Right lobe of liver (tissue), 4 donors: ENCODE measurements at regions not wholly inside any gene's neighbourhood (a gene's known extent, or its start where the extent isn't known, plus 50 kb on each side); places are given as distances from the start of the nearest gene placed in this dataset.

Experiments used
- POLR2A ChIP-seq: fragments of 450-650 bp; IDR thresholded peaks from one replicate; pipeline ENCODE4 v1.6.1; 2017; ENCODE audit warnings: antibody characterized with exemption, mild to moderate bottlenecking
- TF ChIP-seq, protein P1 (sequence below), 4 donors: fragments of 200-600 bp in 3 of 4; fragments of 450-650 bp in 1 of 4; IDR thresholded peaks; one replicate each; pipeline versions ENCODE4 v1.5.1 to v1.8.0; 2016 to 2022; ENCODE audit warnings: antibody characterized with exemption in 4 of 4, mild to moderate bottlenecking in 2 of 4
- donor health status: DM: no; HTN: no; CAD: no.
- donor health status: DM: no; HTN: no; CAD: no.
- donor health status: DM: no; HTN: yes; CAD: no.

DNA sequence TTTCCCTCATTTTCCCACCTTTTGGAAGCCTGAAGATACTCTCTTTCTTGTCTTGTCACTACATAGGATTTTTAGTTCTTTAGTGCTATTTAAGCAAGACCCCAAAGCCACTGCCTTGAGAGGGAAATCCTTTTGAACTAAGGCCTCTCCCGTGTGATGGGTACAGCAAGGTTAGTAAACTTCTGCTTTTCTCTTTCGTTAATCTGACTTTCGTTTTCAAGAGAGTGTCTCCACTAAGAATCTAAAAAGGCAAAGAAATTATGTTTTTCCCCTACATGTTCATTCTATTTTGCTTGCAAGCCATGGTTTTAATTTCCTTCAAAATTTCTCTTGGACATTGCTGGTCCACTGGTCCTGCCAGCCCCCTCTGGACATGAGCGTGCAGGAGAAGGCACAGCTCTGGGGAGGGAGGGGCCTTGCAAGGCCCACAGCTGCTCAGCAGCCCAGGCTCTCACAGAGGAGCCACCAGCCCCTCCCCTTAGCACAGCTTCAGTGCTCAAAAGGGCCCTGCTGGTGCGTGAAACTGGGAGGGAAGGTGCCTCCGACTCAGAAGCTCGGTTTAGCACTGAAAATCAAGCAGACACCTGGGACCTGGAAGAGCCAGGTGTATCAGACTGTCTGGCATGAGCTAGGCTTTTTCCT lies 210.9 kb upstream of the GALNT2 start:
- TF ChIP-seq, protein P1, sequence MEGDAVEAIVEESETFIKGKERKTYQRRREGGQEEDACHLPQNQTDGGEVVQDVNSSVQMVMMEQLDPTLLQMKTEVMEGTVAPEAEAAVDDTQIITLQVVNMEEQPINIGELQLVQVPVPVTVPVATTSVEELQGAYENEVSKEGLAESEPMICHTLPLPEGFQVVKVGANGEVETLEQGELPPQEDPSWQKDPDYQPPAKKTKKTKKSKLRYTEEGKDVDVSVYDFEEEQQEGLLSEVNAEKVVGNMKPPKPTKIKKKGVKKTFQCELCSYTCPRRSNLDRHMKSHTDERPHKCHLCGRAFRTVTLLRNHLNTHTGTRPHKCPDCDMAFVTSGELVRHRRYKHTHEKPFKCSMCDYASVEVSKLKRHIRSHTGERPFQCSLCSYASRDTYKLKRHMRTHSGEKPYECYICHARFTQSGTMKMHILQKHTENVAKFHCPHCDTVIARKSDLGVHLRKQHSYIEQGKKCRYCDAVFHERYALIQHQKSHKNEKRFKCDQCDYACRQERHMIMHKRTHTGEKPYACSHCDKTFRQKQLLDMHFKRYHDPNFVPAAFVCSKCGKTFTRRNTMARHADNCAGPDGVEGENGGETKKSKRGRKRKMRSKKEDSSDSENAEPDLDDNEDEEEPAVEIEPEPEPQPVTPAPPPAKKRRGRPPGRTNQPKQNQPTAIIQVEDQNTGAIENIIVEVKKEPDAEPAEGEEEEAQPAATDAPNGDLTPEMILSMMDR (IDR thresholded peaks at IDR 0.05): no peak
- TF ChIP-seq POLR2A: no peak
